HepG2 (cell line): ENCODE measurements at regions not wholly inside any gene's neighbourhood (a gene's known extent, or its start where the extent isn't known, plus 50 kb on each side); places are given as distances from the start of the nearest gene placed in this dataset.

ENCODE experiments used
- ATAC-seq: fragments of 200-7000 bp; cut with Tn5 transposase; 3 replicates; pipeline ENCODE4 v1.9.1; 2020; ENCODE audit warnings: mild to moderate bottlenecking, moderate library complexity
- BruUV-seq: library from RNA; stranded (reverse); fragments of 400-500 nt; replicated peaks from 2 replicates; lab custom pipeline; 2021; lab: Mats Ljungman, UMichigan
- CTCF ChIA-PET: fragments of 300-600 bp; formaldehyde crosslinking; extraction: SDS; loops from one replicate; lab custom pipeline; 2021; ENCODE audit warnings: low total read pairs, inconsistent platforms, low intra/inter-chr PET ratio; lab: Yijun Ruan, JAX
- POLR2A ChIA-PET: fragments of 350-600 bp; sonication (Branson Sonifier 250); formaldehyde crosslinking; loops from one replicate; lab custom pipeline; 2020; ENCODE audit warnings: antibody characterized with exemption, inconsistent platforms; lab: Yijun Ruan, JAX
- DNase-seq: peaks from one replicate; pipeline ENCODE4 v3.0.0-alpha.2; 2015; ENCODE audit warnings: low spot score
- FAIRE-seq: peaks from 3 replicates; lab custom pipeline; 2011; peaks lifted over from hg19 to GRCh38; lab: Jason Lieb, UNC
- H2AFZ ChIP-seq: one replicate; pipeline ENCODE4 v1.6.1; 2011; ENCODE audit warnings: low read length, inconsistent platforms
- H3K27ac ChIP-seq: fragments of 300-600 bp; 3 replicates; pipeline ENCODE4 v1.8.0; 2011; ENCODE audit warnings: mixed run types, mild to moderate bottlenecking, mixed read lengths, low read length, inconsistent platforms; ENCODE audit not compliant: insufficient read depth; ENCODE audit errors: extremely low read length
- H3K27me3 ChIP-seq, 2 experiments: fragments of 200-600 bp in 1 of 2; 2 replicates in 1 of 2; 3 replicates in 1 of 2; pipeline versions ENCODE4 v1.6.0 to v1.8.0; 2011; ENCODE audit warnings: low read length in 2 of 2, mild to moderate bottlenecking in 2 of 2, moderate library complexity in 2 of 2, inconsistent platforms in 1 of 2; ENCODE audit not compliant: insufficient read depth in 2 of 2, control insufficient read depth in 1 of 2
- H3K36me3 ChIP-seq, 2 experiments: fragments of 200-600 bp in 1 of 2; replicated peaks in 1 of 2; 2 replicates in 1 of 2; 3 replicates in 1 of 2; pipeline versions ENCODE4 v1.5.1 to v1.8.0; 2011; ENCODE audit warnings: low read length in 2 of 2, inconsistent platforms in 1 of 2; ENCODE audit not compliant: insufficient read depth in 2 of 2, control insufficient read depth in 1 of 2
- H3K4me1 ChIP-seq: 2 replicates; pipeline ENCODE4 v1.5.1; 2012; ENCODE audit warnings: low read length, inconsistent platforms; ENCODE audit not compliant: insufficient read depth
- H3K4me2 ChIP-seq: 2 replicates; pipeline ENCODE4 v1.6.0; 2011; ENCODE audit warnings: low read depth, low read length, inconsistent platforms
- H3K4me3 ChIP-seq, 3 experiments: fragments of 200-600 bp in 1 of 3; sonication (generic), shearing (Covaris generic) in 1 of 3; replicated peaks in 1 of 3; 2 replicates each; pipeline ENCODE4 v1.5.1; 2011 to 2016; ENCODE audit warnings: low read length in 3 of 3, inconsistent platforms in 2 of 3, low read depth in 2 of 3, mild to moderate bottlenecking in 2 of 3, control low read depth in 1 of 3, mixed read lengths in 1 of 3; ENCODE audit not compliant: insufficient read depth in 1 of 3
- H3K79me2 ChIP-seq: one replicate; pipeline ENCODE4 v1.6.1; 2011; ENCODE audit warnings: low read length, inconsistent platforms; ENCODE audit not compliant: insufficient read depth
- H3K9ac ChIP-seq: 2 replicates; pipeline ENCODE4 v1.6.0; 2011; ENCODE audit warnings: mild to moderate bottlenecking, low read depth, low read length, inconsistent platforms; ENCODE audit not compliant: insufficient read depth
- H3K9me3 ChIP-seq: 2 replicates; pipeline ENCODE4 v1.5.1; 2012; ENCODE audit warnings: mild to moderate bottlenecking, low read length
- H4K20me1 ChIP-seq: 2 replicates; pipeline ENCODE4 v1.6.0; 2011; ENCODE audit warnings: inconsistent platforms, mild to moderate bottlenecking, low read length, moderate library complexity; ENCODE audit not compliant: insufficient read depth
- FLYWCH1 ChIP-seq: sonication (generic); formaldehyde crosslinking; IDR thresholded peaks from 2 replicates; pipeline ENCODE4 v1.8.1; 2023; ENCODE audit warnings: mild to moderate bottlenecking, missing genetic modification reagents
- HMG20A ChIP-seq: IDR thresholded peaks from 2 replicates; pipeline ENCODE4 v1.6.1; 2016; ENCODE audit warnings: borderline replicate concordance
- IRF2 ChIP-seq: IDR thresholded peaks from 2 replicates; pipeline ENCODE4 v1.6.1; 2018; ENCODE audit warnings: missing genetic modification reagents, missing compliant biosample characterization
- KLF16 ChIP-seq, 2 experiments: sonication (generic) in 1 of 2; formaldehyde crosslinking in 1 of 2; IDR thresholded peaks; 2 replicates each; pipeline versions ENCODE4 v1.6.1 to v1.8.0; 2016 to 2023; ENCODE audit warnings: missing genetic modification reagents in 2 of 2, missing compliant biosample characterization in 1 of 2
- MEIS1 ChIP-seq: sonication (generic); formaldehyde crosslinking; IDR thresholded peaks from 2 replicates; pipeline ENCODE4 v1.9.0; 2021; ENCODE audit warnings: mild to moderate bottlenecking, missing genetic modification reagents, moderate library complexity, borderline replicate concordance
- PPARG ChIP-seq: conservative IDR thresholded peaks from 2 replicates; pipeline ENCODE4 v1.6.1; 2016; ENCODE audit warnings: missing biosample characterization, missing genetic modification reagents
- RCOR2 ChIP-seq: IDR thresholded peaks from 2 replicates; pipeline ENCODE4 v1.6.1; 2016; ENCODE audit warnings: missing biosample characterization, missing genetic modification reagents
- RORA ChIP-seq: sonication (generic); formaldehyde crosslinking; IDR thresholded peaks from 2 replicates; pipeline ENCODE4 v1.5.0; 2020; ENCODE audit warnings: mild to moderate bottlenecking, missing genetic modification reagents, moderate library complexity
- SRSF9 ChIP-seq: fragments of 200-400 bp; formaldehyde crosslinking; IDR thresholded peaks from 2 replicates; pipeline ENCODE4 v1.6.1; 2018; ENCODE audit warnings: borderline replicate concordance, mild to moderate bottlenecking, low read depth, low read length; ENCODE audit not compliant: insufficient read depth, poor library complexity, severe bottlenecking
- YY1 ChIP-seq: IDR thresholded peaks from 2 replicates; pipeline ENCODE4 v1.6.1; 2011; ENCODE audit warnings: low read length, low read depth, moderate library complexity, mild to moderate bottlenecking; ENCODE audit not compliant: insufficient read depth, insufficient replicate concordance
- ZFP36L1 ChIP-seq: sonication (generic); formaldehyde crosslinking; IDR thresholded peaks from 2 replicates; pipeline ENCODE4 v1.8.0; 2022; ENCODE audit warnings: mild to moderate bottlenecking, missing genetic modification reagents, moderate library complexity
- ZNF225 ChIP-seq: sonication (generic); formaldehyde crosslinking; IDR thresholded peaks from 2 replicates; pipeline ENCODE4 v1.4.0; 2020; ENCODE audit warnings: mild to moderate bottlenecking, missing genetic modification reagents
- ZNF354B ChIP-seq: sonication (generic); formaldehyde crosslinking; IDR thresholded peaks from 2 replicates; pipeline ENCODE4 v1.8.0; 2022; ENCODE audit warnings: mild to moderate bottlenecking, missing genetic modification reagents
- ZNF496 ChIP-seq: sonication (generic); formaldehyde crosslinking; IDR thresholded peaks from 2 replicates; pipeline ENCODE4 v1.8.1; 2023; ENCODE audit warnings: mild to moderate bottlenecking, moderate library complexity, missing genetic modification reagents; ENCODE audit not compliant: insufficient replicate concordance
- ZNF619 ChIP-seq: sonication (generic); formaldehyde crosslinking; IDR thresholded peaks from 2 replicates; pipeline ENCODE4 v1.4.0; 2020; ENCODE audit warnings: mild to moderate bottlenecking, missing genetic modification reagents
- WGBS: methylation state at CpG from one replicate; pipeline ENCODE4 v1.1.6; 2017; ENCODE audit warnings: low lambda C conversion rate; 5-methylcytosine and 5-hydroxymethylcytosine counted together
- in situ Hi-C: cut with HindIII; loops from 2 replicates; pipeline ENCODE4 v1.10.0; 2017; ENCODE audit warnings: low pct_unique_long_range_greater_than_20kb; ENCODE audit not compliant: extremely low pct_ligation_motif_present
- intact Hi-C: fragments of 100-400 bp; cut with micrococcal nuclease; formaldehyde crosslinking; loops from one replicate; pipeline ENCODE4 v1.10.0; 2022; ENCODE audit not compliant: unreplicated experiment
- TF ChIP-seq, protein P1 (sequence below): sonication (generic); formaldehyde crosslinking; IDR thresholded peaks from 2 replicates; pipeline ENCODE4 v1.8.1; 2023; ENCODE audit warnings: mild to moderate bottlenecking, missing genetic modification reagents
- TF ChIP-seq, protein P2 (sequence below): sonication (generic); formaldehyde crosslinking; IDR thresholded peaks from 2 replicates; pipeline ENCODE4 v1.5.0; 2020; ENCODE audit warnings: mild to moderate bottlenecking, low read depth, missing genetic modification reagents, borderline replicate concordance

GRCh38 chr20:16123623-16124022, 449.6 kb downstream of the KIF16B start:
- no peak for ATAC-seq

DNA sequence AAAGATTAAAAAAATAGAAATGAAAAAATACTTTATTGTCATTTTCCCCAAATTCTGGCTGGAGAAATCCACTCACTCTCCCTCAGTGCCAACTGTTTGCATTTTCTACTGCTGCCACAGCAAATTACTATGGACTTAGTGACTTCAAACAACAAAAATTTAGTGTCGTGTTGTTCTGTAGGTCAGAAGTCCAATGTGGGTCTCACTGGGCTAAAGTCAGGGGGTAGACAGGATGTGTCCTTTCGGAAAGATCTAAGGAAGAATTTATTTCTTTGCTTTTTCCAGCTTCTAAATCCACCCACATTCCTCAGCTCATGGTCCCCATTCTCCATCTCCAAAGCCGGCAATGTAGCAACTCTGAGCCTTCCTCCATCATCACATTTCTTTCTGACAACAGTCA, 453.3 kb downstream of the KIF16B start:
- Histone ChIP-seq H4K20me1 (no peaks in the 10 kb centered on the region), H3K79me2 (no peaks in the 10 kb centered on the region), H3K27me3 (no peaks in the 10 kb centered on the region), H3K4me3 (no peak overlapping the region), H3K9ac (no peak overlapping the region), H2AFZ (no peak overlapping the region), H3K4me1 (peaks cover 34% of the 10 kb centered on the region), H3K36me3 (no peaks in the 10 kb centered on the region), H3K4me2 (0 out of 2 replicates have a peak overlapping the region, but pooled peaks have one; percentile 5), H3K27ac (peak overlapping the region; percentile 15), H3K9me3 (peaks cover 38% of the 10 kb centered on the region)
- 2% methylated on average over 3 of the region's 3 CpGs for WGBS
- CTCF ChIA-PET = no interaction called here
- peak; percentile 94 for ATAC-seq
- intact Hi-C loops (loop anchor here (2.0 kb wide), 1 partner anchor 21 kb away; no protein-coding TSS in a partner anchor), in situ Hi-C loops (no loop called here)
- FAIRE-seq = peak; percentile 12
- no TSS peak for BruUV-seq
- POLR2A ChIA-PET = no interaction called here
- DNase-seq = peak; percentile 94
- TF ChIP-seq YY1 (no peak), HMG20A (no peak), MEIS1 (CRISPR knock-in tag) (no peak), ZNF496 (CRISPR knock-in tag) (no peak), ZFP36L1 (CRISPR knock-in tag) (peak; percentile 54; the same call in 1 of the 2 replicates), ZNF619 (CRISPR knock-in tag) (no peak), RCOR2 (CRISPR knock-in tag) (peak; percentile 61; the same call in 1 of the 2 replicates), PPARG (peak; percentile 75; the same call in 1 of the 2 replicates), ZNF225 (CRISPR knock-in tag) (no peak), ZNF354B (no peak), RORA (no peak), SRSF9 (no peak), FLYWCH1 (CRISPR knock-in tag) (no peak)
- TF ChIP-seq, protein P1, sequence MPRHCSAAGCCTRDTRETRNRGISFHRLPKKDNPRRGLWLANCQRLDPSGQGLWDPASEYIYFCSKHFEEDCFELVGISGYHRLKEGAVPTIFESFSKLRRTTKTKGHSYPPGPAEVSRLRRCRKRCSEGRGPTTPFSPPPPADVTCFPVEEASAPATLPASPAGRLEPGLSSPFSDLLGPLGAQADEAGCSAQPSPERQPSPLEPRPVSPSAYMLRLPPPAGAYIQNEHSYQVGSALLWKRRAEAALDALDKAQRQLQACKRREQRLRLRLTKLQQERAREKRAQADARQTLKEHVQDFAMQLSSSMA (CRISPR knock-in tag) = no peak

More at GRCh38 chr20:16123623-16124022, 449.6 kb downstream of the KIF16B start:
- Histone ChIP-seq H2AFZ (no peak overlapping the region), H3K4me2 (no peak overlapping the region), H4K20me1 (no peaks in the 10 kb centered on the region), H3K27ac (no peak overlapping the region), H3K9ac (no peak overlapping the region), H3K4me1 (peaks cover 51% of the 10 kb centered on the region), H3K9me3 (peaks cover 25% of the 10 kb centered on the region), H3K27me3 (no peaks in the 10 kb centered on the region), H3K79me2 (no peaks in the 10 kb centered on the region), H3K36me3 (no peaks in the 10 kb centered on the region), H3K4me3 (no peak overlapping the region)
- ChIA-PET POLR2A (no interaction called here), CTCF (no interaction called here)
- intact Hi-C loops (no loop called here), in situ Hi-C loops (no loop called here)
- no peak for DNase-seq
- no TSS peak for BruUV-seq
- FAIRE-seq = no peak
- TF ChIP-seq, protein P2, sequence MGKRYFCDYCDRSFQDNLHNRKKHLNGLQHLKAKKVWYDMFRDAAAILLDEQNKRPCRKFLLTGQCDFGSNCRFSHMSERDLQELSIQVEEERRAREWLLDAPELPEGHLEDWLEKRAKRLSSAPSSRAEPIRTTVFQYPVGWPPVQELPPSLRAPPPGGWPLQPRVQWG (CRISPR knock-in tag) = no peak
- TF ChIP-seq IRF2 (no peak), KLF16 (CRISPR knock-in tag; IDR thresholded peaks at IDR 0.05) (no peak)
